ENCODE measurements at regions not wholly inside any gene's neighbourhood (a gene's known extent, or its start where the extent isn't known, plus 50 kb on each side); places are given as distances from the start of the nearest gene placed in this dataset.

GRCh38 chr2:186427970-186428369, 58.1 kb upstream of the ZC3H15 start:
- H3K4me3 ChIP-seq (ENCODE audit: low read depth, low read length) = no peak overlapping the region
- no peak for TF ChIP-seq CTCF (IDR thresholded peaks at IDR 0.05; ENCODE audit: borderline replicate concordance, insufficient read depth, low read depth, low read length)

- no peak overlapping the region for H3K4me3 ChIP-seq (ENCODE audit: low read depth, low read length)
- no peak for TF ChIP-seq CTCF (IDR thresholded peaks at IDR 0.05; ENCODE audit: borderline replicate concordance, insufficient read depth, low read depth, low read length)
Observed at GRCh38 chr2:186429104-186429503, 57.0 kb upstream of the ZC3H15 start.

GRCh38 chr2:186431306-186431705, 54.8 kb upstream of the ZC3H15 start:
- no peak overlapping the region for H3K4me3 ChIP-seq (ENCODE audit: low read depth, low read length)
- no peak for TF ChIP-seq CTCF (IDR thresholded peaks at IDR 0.05; ENCODE audit: borderline replicate concordance, insufficient read depth, low read depth, low read length)

- H3K4me3 ChIP-seq (ENCODE audit: low read depth, low read length) = no peak overlapping the region
- no peak for TF ChIP-seq CTCF (IDR thresholded peaks at IDR 0.05; ENCODE audit: borderline replicate concordance, insufficient read depth, low read depth, low read length)
Observed at GRCh38 chr2:186433040-186433439, 53.0 kb upstream of the ZC3H15 start.

GRCh38 chr2:186433777-186434432, 52.2 kb upstream of the ZC3H15 start:
- TF ChIP-seq CTCF (IDR thresholded peaks at IDR 0.05; ENCODE audit: borderline replicate concordance, insufficient read depth, low read depth, low read length) = no peak
- H3K4me3 ChIP-seq (ENCODE audit: low read depth, low read length) = no peak overlapping the region
